Central memory CD4-positive, alpha-beta T cell (primary cell): ENCODE measurements at regions not wholly inside any gene's neighbourhood (a gene's known extent, or its start where the extent isn't known, plus 50 kb on each side); places are given as distances from the start of the nearest gene placed in this dataset.

Source experiments
- DNase-seq: peaks from one replicate; pipeline ENCODE4 v3.0.0; 2022

DNA sequence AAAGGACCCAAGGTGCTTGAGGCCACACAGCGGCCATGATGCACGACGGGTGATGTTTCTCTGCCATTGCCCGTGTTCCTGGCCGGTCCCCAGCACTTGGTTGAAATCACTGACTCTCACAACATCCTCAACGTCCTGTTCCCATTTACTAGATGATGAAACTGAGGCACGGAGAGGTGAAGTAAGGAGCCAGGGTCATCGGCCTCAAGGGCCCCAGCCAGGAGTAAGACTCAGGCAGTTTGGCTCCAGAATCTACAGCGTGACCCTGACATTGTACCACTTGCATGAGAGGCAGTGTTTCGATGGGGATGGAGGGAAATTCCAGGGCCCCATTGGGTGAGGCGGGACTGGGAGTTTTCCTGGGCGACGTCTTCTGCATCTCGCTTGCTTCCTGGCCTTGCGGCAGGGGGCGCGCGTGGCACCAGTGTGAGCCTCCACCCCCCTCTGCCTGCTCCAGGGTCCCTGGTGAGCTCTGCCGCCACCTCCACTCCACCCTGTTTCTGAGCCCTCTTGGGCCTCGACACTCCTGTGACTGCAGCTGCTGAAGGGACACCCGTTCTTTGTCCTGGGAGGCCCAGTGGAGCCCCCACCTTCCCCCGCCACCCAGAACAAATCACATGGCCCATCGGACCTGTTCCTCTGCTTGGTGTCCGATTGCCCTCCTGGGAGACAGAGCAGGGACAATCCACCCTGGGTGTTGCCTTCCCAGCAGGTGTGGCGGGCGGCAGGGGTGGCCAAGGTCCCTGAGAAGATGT, 133.0 kb upstream of the GSE1 start:
- DNase-seq = no peak

GRCh38 chr16:85480727-85481101, 132.4 kb upstream of the GSE1 start:
- DNase-seq = no peak

DNA sequence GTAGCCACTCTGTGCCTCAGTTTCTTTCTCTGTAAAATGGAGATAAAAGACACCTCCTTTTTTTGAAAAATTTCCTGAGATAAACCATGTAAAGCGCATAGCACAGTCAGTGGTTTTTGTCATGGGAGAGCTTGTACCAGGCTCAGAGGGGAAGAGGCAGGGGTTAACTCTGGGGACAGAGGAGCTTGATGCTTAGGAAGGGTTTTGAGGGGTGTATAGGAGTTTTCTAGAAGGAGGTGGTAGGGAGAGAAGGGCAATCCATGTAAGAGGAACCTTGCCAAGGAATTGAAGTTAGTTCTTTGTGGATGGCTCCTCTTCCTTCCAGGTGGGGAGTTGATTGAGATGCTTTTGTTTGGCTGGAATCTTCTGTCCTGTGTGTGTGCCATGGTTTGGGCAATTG, 131.9 kb upstream of the GSE1 start:
- DNase-seq = no peak

GRCh38 chr16:85481738-85482137, 131.4 kb upstream of the GSE1 start:
- no peak for DNase-seq

DNA sequence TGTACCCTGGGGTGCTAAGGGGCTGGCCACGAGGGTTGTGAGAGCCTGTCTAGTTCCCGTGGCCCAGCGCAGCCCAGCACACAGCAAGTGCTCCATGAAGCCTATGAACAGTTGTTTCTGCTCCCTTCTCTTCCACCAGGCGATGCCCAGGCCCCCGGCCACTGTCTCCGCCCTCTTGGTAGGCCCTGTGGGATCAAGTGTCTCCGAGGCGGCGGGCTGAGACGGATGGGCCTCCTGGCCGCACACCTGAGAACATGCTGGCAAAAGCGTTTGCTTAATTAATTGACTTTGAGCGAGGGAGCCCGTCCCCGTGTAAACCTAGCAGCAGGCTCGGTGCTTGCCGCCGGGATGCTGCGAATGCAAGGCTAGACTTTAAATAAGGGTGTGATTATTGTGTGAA, 129.7 kb upstream of the GSE1 start:
- DNase-seq = no peak

DNA sequence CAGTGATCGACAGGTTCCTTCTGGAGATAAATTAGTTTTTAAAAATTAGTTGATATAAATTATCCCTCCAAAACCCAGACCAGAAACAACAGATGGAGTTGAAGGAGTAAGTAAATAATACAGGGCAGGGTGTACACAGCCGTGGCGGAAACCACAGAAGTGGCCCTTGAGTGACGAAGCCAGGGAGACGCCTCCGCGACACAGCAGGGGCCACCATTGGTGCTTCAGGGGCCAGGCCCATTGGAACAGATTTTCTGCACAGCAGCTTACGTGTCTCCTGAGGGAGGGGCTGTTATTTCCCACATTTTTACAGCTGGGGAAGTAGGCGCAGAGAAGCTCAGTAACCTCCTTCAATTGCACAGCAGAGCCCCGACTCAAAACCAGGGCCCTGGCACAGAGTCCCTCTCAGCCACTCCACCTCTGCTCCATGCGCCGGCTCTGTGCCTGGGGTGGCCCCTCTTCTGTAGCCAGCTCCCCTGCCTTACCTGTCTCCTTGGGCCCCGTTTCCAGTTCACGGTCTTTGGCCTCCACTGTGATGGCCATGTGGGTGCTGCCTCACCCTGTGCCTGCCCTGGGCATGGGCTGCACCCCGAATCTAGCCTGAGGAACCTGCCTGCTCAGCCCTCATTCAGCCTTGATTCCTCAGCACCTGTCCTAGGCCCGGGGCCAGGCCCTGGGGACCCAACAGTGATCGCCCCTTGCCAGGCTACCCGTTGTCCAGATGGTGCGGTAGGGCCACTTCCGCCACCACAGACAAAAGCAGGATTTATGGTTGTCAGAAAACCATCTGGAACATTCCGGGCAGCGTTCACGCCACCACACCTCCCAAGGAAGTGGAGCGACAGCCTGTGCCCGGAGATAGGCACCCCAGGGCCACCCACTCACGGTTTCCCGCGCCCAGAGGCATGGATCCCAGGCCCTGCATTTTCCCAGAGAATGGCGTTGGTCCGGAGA, 128.5 kb upstream of the GSE1 start:
- no peak for DNase-seq

GRCh38 chr16:85485379-85485778, 127.7 kb upstream of the GSE1 start:
- no peak for DNase-seq

- no peak for DNase-seq
These were observed 126.7 kb upstream of the GSE1 start for GRCh38 chr16:85486256-85486915.

DNA sequence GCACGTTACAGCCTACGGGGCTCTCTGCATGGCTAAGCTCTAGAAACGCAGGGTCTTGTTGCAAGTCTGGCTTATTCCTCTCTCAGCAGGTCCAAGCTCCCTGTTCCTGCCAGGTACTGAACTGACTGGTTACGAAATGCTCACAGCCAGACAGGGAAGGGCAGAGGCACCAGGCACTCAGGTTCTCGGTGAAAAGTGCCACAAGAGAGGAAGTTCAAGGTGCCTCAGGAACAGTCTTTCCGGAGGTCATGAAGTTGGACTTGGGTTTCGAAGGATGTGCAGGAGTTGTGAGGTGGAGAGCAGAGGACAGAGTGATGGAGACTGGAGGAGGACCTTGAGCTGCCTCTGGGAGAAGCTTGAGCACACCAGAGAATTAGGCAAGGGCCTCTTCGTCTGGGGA, 124.7 kb upstream of the GSE1 start:
- DNase-seq = no peak

GRCh38 chr16:85490407-85491057, 122.6 kb upstream of the GSE1 start:
- no peak for DNase-seq

DNA sequence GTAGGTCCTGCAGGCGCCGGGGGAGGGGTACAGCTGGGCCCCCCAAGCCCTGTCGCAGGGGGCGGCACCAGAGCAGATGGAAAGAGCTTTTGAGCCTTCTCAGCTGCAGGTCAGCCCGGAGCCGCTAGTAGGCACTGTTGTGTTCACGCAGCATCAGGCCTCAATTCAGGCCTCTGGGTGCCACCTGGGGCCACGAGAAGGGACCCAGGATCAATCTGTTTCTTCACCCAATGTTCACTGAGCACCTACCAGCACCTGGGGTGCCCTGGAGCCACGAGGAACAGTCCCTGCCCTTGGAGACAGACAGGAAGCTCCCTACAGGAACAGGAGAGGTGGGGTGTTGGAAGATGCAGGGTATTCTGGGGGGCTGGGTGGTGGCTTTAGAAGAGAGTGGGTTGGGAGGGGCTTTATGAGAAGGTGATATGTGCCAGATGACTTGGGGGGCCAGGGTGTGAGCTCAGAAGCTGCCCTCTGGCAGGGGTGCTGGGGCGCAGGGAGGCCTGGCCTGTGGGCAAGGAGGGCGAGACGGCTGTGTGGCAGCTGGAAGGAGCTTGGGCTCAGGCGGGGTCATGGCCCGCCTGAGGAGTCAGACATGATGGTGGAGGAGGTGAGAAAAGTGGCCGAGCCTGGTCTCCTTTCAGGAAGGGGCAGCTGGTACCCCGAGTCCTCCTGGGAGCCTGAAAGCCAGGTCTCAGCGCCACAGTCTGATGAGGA, 121.9 kb upstream of the GSE1 start:
- DNase-seq = no peak

DNA sequence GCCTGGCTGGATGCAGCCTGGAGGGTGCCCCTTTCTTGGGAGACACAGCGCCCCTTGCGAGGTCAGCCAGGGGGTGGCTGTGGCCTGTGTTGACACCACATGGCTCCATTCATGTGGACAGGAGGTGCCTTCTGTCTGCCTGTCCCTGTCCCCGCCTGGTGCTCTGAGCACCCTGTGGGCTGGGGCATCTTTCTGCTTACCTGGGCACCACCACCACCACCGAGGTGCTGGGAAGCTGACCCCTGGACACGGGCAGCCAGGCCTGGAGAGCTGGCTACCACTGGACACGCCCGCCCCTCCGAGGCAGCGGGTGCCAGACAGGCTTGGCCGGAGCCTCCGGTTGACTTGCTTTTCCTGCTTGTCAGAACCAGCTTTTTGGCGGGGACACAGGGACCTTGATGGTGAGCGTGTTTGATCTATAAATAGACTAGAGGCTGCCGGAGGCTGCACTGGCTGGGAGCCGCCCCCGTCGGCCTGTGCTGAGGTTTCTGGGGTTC, 121.3 kb upstream of the GSE1 start:
- DNase-seq = no peak

DNA sequence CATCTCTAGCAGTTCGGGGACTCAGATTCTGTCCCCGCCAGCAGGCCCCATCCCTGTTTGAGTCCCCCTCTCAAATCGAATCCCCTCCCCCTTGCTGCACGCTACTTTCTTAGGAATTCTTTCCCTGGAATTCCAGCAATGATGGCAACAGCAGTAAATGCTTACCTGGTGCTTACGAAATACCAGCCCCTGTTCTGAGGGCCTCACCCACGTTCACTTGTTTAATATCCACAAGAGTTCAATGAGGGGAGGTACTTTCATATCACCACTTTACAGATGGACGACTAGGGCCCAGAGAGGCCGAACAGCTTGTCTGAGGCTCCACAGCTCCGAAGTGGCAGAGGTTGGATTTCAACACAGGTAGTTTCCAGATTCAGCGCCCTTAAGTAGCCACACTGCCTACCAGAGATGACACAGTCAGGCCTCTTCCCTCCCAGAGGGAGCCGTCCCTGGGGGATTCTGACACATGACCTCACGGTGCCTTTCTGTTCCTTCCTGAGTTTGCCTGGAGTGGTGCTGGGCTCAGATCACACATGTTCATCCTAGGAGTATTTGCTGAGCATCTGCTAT, 120.7 kb upstream of the GSE1 start:
- no peak for DNase-seq

DNA sequence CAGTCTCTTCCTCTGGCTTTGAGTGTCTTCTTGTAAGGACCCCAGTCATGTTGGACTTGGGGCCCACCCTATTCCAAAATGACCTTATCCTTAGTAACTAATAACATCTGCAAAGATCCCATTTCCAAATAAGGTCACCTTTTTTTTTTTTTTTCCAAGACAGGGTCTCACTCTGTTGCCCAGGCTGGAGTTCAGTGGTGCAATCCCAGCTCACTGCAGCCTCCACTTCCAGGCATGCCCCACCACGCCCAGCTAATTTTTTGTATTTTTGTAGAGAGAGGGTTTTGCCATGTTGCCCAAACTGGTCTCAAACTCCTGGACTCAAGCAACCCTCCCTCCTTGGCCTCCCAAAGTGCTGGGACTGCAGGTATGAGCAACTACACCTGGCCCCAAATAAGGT, 118.8 kb upstream of the GSE1 start:
- no peak for DNase-seq

DNA sequence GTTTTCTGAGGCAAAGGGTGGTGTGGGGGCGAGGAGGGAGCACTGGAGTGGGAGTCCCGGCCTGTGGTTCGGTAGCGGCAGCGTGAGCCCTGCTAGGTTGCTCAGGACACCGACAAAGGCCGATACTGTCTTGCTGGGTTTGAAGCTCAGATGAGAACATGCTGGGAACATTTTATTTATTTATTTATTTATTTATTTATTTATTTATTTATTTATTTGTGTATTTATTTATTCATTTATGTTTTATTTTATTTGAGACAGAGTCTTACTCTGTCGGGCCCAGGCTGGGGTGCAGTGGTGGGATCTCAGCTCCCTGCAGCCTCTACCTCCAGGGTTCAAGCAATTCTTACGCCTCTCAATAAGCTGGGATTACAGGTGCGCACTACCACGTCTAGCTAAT, 117.9 kb upstream of the GSE1 start:
- DNase-seq = no peak

GRCh38 chr16:85495823-85496538, 117.1 kb upstream of the GSE1 start:
- DNase-seq = no peak

DNA sequence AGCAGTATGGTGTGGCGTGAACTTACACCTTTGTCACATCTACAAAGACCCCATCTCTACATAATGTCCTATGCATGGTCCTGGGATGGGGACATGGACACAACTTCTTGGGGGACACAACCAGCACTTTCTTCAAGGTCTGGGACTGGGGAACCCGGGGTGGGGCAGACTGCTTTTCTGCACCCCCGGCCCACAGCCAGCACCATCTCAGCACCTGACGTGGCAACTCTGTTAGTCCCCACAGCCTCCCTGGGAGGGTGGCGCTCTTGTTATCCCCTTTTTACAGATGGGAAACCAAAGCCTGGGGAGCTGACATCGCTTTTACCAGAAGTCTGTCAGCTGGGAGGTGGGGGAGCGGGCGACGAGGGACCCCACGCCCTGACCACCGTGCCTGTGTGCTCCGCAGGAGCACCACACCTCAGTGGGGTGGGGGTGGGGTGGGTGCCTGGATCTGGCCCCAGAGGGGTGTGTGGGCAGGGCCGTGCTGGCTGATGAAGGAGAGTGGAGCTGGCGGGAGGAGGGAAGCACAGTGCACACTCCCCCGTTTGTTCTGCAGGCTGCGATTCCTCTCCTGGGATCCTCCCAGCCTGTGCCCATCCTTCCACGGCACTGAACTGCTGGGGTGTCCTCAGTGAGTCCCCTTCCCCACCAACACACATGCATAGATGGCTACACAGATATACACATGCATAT, 115.4 kb upstream of the GSE1 start:
- no peak for DNase-seq

GRCh38 chr16:85498607-85499006, 114.5 kb upstream of the GSE1 start:
- no peak for DNase-seq

DNA sequence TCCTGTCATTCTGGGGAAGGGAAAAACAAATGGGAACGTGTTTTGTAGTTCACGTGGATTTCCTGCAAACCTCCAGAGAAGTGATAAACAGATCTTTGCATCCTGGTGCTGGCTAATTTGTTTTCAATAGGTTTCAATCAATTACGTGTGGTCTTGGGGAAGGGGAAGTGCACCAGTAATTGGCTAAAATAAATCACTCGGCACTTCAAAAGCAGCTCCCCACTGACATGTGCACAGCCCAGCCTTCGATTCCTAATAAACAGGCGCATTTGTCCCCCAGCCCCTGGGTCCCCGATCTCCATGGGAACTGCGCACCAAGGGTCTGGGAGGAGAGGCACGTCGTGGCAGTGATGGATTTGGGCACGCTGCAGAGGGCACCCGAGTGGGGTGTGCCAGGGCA, 112.9 kb upstream of the GSE1 start:
- no peak for DNase-seq

DNA sequence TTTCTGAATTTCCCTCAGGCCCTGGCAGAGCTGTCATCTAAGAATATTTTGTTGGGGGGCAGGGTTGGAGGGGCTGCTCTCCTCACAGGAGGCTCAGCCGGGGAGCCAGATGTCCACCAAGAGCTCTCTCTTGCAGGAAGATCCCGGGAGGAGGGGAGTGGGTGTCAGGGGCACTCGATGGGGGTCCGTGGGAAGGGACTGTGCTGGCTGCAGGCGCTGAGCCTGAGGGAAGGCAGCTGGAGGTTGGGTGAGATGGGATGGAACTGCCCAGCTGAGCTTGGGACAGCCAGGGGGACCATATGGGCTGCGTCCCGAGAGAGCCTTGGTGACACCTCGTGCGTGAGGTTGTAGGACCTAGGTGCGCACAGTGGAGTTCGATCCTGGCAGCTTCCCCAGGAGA, 111.2 kb upstream of the GSE1 start:
- no peak for DNase-seq

GRCh38 chr16:85502357-85502756, 110.8 kb upstream of the GSE1 start:
- DNase-seq = no peak
